ENCODE measurements at regions not wholly inside any gene's neighbourhood (a gene's known extent, or its start where the extent isn't known, plus 50 kb on each side); places are given as distances from the start of the nearest gene placed in this dataset.

DNA sequence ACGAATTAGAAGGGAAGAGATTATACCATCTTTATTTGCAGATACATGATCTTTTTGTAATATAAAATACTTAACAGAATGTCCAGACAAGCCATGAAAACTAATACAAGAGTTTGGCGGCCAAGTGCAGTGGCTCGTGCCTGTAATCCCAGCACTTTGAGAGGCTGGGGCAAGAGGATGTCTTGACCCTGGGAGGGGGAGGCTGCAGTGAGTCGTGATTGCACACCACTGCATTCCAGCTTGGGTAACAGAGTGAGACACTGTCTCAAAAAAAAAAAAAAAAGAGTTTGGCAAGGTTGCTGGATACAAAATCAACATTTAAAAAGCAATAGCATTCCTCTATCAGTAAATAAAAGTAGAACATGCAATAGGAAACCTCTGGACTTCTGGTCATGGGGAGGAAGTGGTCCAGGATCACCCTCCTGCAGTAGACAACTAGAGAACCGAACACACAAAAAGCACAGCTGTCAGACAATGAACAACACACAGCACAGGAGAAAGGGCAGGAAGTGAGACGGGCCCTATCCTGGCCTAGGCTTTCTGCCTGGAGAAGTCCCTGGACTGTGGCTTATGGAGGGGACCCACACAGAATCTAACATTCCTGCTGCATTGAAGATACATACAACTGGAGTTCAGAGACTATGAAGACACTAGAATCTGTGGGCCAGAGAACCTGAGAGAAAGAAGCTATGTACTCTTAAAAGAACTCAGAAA, 118.9 kb upstream of the ARL4C start:
- DNase-seq (ENCODE audit: low spot score, unreplicated experiment) = no peak
- H3K4me1 Mint-ChIP-seq (ENCODE audit: low read depth) = no peaks in the 10 kb centered on the region
- H3K4me3 Mint-ChIP-seq (ENCODE audit: low read depth) = no peak overlapping the region
- H3K9me3 Mint-ChIP-seq (ENCODE audit: low read depth) = peaks cover 7% of the 10 kb centered on the region
- TF ChIP-seq, protein P1, sequence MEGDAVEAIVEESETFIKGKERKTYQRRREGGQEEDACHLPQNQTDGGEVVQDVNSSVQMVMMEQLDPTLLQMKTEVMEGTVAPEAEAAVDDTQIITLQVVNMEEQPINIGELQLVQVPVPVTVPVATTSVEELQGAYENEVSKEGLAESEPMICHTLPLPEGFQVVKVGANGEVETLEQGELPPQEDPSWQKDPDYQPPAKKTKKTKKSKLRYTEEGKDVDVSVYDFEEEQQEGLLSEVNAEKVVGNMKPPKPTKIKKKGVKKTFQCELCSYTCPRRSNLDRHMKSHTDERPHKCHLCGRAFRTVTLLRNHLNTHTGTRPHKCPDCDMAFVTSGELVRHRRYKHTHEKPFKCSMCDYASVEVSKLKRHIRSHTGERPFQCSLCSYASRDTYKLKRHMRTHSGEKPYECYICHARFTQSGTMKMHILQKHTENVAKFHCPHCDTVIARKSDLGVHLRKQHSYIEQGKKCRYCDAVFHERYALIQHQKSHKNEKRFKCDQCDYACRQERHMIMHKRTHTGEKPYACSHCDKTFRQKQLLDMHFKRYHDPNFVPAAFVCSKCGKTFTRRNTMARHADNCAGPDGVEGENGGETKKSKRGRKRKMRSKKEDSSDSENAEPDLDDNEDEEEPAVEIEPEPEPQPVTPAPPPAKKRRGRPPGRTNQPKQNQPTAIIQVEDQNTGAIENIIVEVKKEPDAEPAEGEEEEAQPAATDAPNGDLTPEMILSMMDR (IDR thresholded peaks at IDR 0.05; ENCODE audit: unreplicated experiment) = no peak
- no peaks in the 10 kb centered on the region for H3K27me3 Mint-ChIP-seq
- peaks cover 1% of the 10 kb centered on the region for H3K36me3 Mint-ChIP-seq (ENCODE audit: insufficient read depth)
- no peak overlapping the region for H3K27ac Mint-ChIP-seq

DNA sequence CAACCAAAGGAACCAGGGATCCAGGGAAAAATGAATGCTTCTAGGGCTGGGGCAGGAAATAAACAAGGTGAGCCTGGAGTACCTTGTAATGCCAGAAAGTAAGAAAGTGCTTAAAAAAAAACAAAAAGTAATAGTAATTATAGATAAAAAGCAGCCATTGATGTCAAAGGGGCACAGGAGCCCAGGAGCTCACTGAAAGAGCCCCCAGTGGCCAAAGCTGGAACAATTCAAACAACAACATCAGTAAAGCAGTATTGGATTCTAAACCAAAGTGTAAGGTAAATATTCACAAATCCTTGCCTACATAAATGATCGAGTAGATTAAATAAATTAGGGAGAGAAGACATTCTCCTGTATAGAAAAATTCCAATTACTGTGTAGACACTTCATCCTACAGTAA, 114.3 kb upstream of the ARL4C start:
- no peak overlapping the region for H3K4me3 Mint-ChIP-seq (ENCODE audit: low read depth)
- TF ChIP-seq, protein P1 (IDR thresholded peaks at IDR 0.05; ENCODE audit: unreplicated experiment) = peak; percentile 50
- no peak overlapping the region for H3K27ac Mint-ChIP-seq
- H3K36me3 Mint-ChIP-seq (ENCODE audit: insufficient read depth) = peaks cover 1% of the 10 kb centered on the region
- H3K4me1 Mint-ChIP-seq (ENCODE audit: low read depth) = no peaks in the 10 kb centered on the region
- no peak for DNase-seq (ENCODE audit: low spot score, unreplicated experiment)
- peaks cover 7% of the 10 kb centered on the region for H3K9me3 Mint-ChIP-seq (ENCODE audit: low read depth)
- H3K27me3 Mint-ChIP-seq = no peaks in the 10 kb centered on the region

DNA sequence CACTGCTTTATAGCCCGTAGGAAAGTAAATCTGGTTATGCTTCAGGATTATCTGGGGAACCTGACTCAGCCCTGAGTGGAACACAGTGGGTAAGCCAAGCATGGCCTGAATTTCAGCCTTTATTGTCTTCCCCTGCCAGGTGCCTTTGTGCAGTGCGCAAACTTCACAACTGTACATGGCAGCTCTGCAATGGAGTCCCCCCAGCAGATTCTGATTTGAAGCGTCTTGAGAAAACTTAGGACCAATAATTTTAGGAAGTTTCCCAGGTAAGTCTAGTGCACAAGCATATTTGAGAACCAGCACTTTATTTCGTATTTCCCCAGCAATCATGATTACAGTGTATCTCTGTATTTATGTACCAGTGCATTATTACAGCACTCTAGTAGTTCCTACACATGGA, 112.1 kb upstream of the ARL4C start:
- no peak for DNase-seq (ENCODE audit: low spot score, unreplicated experiment)
- Mint-ChIP-seq H3K4me1 (ENCODE audit: low read depth) (no peaks in the 10 kb centered on the region), H3K4me3 (ENCODE audit: low read depth) (no peak overlapping the region), H3K27me3 (no peaks in the 10 kb centered on the region), H3K27ac (no peak overlapping the region), H3K9me3 (ENCODE audit: low read depth) (peaks cover 7% of the 10 kb centered on the region), H3K36me3 (ENCODE audit: insufficient read depth) (peaks cover 1% of the 10 kb centered on the region)
- TF ChIP-seq, protein P1 (IDR thresholded peaks at IDR 0.05; ENCODE audit: unreplicated experiment) = no peak

DNA sequence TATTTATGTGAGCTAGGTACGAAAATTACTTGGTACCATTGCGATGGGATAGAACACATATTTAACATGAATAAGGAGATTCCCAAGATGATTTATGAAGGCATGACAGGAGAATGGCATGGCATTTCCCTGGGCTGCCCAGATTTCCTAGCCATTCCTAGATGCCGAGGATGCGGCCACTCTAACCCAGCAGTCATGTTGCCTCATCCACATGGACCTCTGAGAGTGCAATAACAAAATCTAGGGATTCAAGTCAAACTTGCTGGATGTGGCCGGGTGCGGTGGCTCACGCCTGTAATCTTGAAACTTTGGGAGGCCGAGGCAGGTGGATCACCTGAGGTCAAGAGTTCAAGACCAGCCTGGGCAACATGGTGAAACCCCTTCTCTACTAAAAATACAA, 110.8 kb upstream of the ARL4C start:
- Mint-ChIP-seq H3K27ac (no peak overlapping the region), H3K4me1 (ENCODE audit: low read depth) (no peaks in the 10 kb centered on the region), H3K36me3 (ENCODE audit: insufficient read depth) (peaks cover 1% of the 10 kb centered on the region), H3K9me3 (ENCODE audit: low read depth) (peaks cover 7% of the 10 kb centered on the region), H3K4me3 (ENCODE audit: low read depth) (no peak overlapping the region), H3K27me3 (peaks cover 4% of the 10 kb centered on the region)
- DNase-seq (ENCODE audit: low spot score, unreplicated experiment) = no peak
- TF ChIP-seq, protein P1 (IDR thresholded peaks at IDR 0.05; ENCODE audit: unreplicated experiment) = no peak

DNA sequence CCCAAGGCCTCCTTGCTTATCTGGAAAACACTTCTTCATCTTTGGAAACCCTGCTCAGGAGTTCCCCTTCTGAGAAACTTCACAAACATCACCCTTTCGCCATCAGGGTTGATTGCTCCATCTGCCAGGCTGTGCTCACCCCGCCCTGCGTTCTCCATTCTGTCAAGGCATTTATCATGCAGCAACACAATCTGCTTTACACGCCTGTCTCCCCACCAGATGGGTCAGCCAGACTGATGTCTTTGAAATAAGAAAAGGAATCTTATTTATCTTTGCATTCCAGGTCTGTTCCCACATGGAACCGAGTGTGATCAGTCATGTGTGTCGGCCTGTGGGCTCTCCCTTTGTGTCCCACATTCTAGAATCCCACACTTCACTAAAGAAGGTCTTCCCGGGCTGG, 110.0 kb upstream of the ARL4C start:
- TF ChIP-seq, protein P1 (IDR thresholded peaks at IDR 0.05; ENCODE audit: unreplicated experiment) = no peak
- Mint-ChIP-seq H3K4me3 (ENCODE audit: low read depth) (no peak overlapping the region), H3K9me3 (ENCODE audit: low read depth) (peaks cover 1% of the 10 kb centered on the region), H3K27me3 (peaks cover 4% of the 10 kb centered on the region), H3K4me1 (ENCODE audit: low read depth) (no peaks in the 10 kb centered on the region), H3K36me3 (ENCODE audit: insufficient read depth) (no peaks in the 10 kb centered on the region), H3K27ac (no peak overlapping the region)
- no peak for DNase-seq (ENCODE audit: low spot score, unreplicated experiment)

Measured in progenitor cell of endocrine pancreas (in vitro differentiated cells).